ENCODE measurements at regions not wholly inside any gene's neighbourhood (a gene's known extent, or its start where the extent isn't known, plus 50 kb on each side); places are given as distances from the start of the nearest gene placed in this dataset.

DNA sequence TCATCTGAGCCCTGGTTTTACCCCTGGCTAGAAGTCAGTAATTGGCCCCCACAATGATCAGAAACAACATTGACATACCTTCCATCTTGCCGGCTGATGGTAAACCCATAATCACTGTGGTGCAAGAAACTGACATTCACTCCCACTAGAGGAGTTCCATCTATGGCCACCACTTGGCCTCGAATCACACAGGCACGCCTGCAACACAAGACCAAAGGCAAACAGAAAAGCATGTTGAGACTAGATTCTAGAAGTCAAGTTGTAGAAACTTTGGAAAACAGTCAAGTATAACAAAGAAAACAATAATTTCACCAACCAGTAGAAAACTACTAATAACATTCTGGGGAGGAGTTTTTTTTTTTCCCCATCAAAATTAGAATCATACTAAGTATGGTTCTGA, 183.4 kb downstream of the SH2D1A start (continued):
- TF ChIP-seq SREBF2 (IDR thresholded peaks at IDR 0.05; ENCODE audit: low read length), result no peak

DNA sequence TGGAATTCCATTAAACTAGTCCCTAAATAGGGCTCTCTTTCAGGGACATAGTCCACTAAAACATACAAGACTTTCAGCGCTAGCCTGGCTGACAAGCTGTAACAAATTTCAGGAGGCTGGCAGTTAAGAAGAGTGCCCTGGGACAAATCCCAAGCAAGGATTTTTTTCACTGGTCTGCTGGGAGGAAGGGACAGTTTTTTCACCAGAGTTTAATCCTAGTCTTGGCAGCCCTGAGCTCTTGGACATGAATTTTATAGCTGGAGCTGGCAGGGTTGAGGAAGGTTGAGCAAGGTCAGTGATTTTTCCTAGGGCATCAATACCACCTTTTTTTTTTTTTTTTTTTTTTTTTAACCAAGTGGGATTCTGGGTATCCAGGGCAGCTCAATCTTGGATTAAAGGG, 184.4 kb downstream of the SH2D1A start:
- Histone ChIP-seq H3K9me3 (replicated peaks; ENCODE audit: control insufficient read depth, insufficient read depth, low read length) (no peaks in the 10 kb centered on the region), H4K20me1 (ENCODE audit: control insufficient read depth, insufficient read depth) (no peaks in the 10 kb centered on the region), H3K27me3 (replicated peaks in 1 of 2; ENCODE audit: control insufficient read depth in 2 of 2, insufficient read depth in 2 of 2, low read length in 1 of 2) (peaks cover 0 to 2% of the 10 kb centered on the region in 2 experiments; a peak in 1 of 4 replicates), H3K36me3 (ENCODE audit: control insufficient read depth in 2 of 2, insufficient read depth in 2 of 2, low read length in 1 of 2) (no peaks in the 10 kb centered on the region), H3K4me1 (ENCODE audit: control insufficient read depth, insufficient read depth, low read length) (no peaks in the 10 kb centered on the region), H3K4me2 (ENCODE audit: control insufficient read depth, insufficient read depth) (no peak overlapping the region), H3K9ac (ENCODE audit: control insufficient read depth, insufficient read depth, low read length) (no peak overlapping the region), H3K4me3 (no peak overlapping the region), H2AFZ (ENCODE audit: control insufficient read depth, low read depth, low read length) (no peak overlapping the region), H3K27ac (ENCODE audit: control insufficient read depth, insufficient read depth) (no peak overlapping the region), H3K79me2 (ENCODE audit: control insufficient read depth, insufficient read depth, low read length) (no peaks in the 10 kb centered on the region)
- RAD21 ChIA-PET (ENCODE audit: unreplicated experiment), result no interaction called here
- CTCF ChIA-PET, result interaction anchor here (1.2 to 1.4 kb wide), 2 partner anchors 9 to 16 kb away, joined by 3 to 5 read pairs; no protein-coding TSS in a partner anchor
- intact Hi-C loops (cut with micrococcal nuclease; ENCODE audit: unreplicated experiment), result loop anchor here (10.0 kb wide), 1 partner anchor 206 kb away; no protein-coding TSS in a partner anchor
- SMC1A ChIA-PET (ENCODE audit: uncharacterized antibody, unreplicated experiment), result interaction anchor here (1.5 kb wide), 1 partner anchor 12 kb away, joined by 3 read pairs; no protein-coding TSS in a partner anchor
- no peak for FAIRE-seq
- ATAC-seq, result no peak
- TF ChIP-seq SMAD1 (IDR thresholded peaks at IDR 0.05; ENCODE audit: low read depth, partially characterized antibody), result no peak
- no peak for DNase-seq (ENCODE audit: low read depth, low spot score)
- POLR2A ChIA-PET, result no interaction called here
- no TSS peak for BruUV-seq (replicated peaks)
- WGBS (ENCODE audit: insufficient coverage, insufficient replicate concordance, low lambda C conversion rate, missing lambda C conversion rate), result 50% methylated on average over 1 of the region's 1 CpG
- in situ Hi-C loops (cut with MboI), result no loop called here

DNA sequence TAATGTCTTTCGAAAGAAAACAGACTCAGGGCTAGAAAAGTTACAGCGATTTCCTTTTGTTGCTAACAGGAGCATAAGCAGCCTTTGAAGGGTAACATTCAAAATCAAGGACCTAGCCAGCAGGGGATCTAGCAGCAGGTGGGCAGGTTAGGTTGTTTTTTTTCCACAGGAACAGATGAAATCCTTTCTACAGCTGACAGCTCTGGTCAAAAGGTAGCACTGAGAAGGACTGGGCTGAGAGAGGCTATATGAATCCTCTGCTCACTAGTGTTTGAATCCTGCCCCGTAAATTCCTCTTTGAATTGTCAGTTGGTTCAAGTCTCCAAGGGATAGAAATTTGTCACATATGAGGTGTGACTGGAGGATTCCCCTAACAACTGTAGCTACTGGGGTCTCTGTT, 188.2 kb downstream of the SH2D1A start:
- DNase-seq (ENCODE audit: low read depth, low spot score) (no peak), FAIRE-seq (no peak), ATAC-seq (no peak)
- H3K27ac ChIP-seq (ENCODE audit: control insufficient read depth, insufficient read depth), result no peak overlapping the region
- no peaks in the 10 kb centered on the region for H3K9me3 ChIP-seq (replicated peaks; ENCODE audit: control insufficient read depth, insufficient read depth, low read length)
- H3K36me3 ChIP-seq (ENCODE audit: control insufficient read depth in 2 of 2, insufficient read depth in 2 of 2, low read length in 1 of 2), result no peaks in the 10 kb centered on the region
- H3K9ac ChIP-seq (ENCODE audit: control insufficient read depth, insufficient read depth, low read length), result no peak overlapping the region
- CTCF ChIA-PET, result no interaction called here
- H4K20me1 ChIP-seq (ENCODE audit: control insufficient read depth, insufficient read depth), result no peaks in the 10 kb centered on the region
- RAD21 ChIA-PET (ENCODE audit: unreplicated experiment), result interaction anchor here (1.6 kb wide), 1 partner anchor 12 kb away, joined by 3 read pairs; no protein-coding TSS in a partner anchor
- H3K4me3 ChIP-seq, result no peak overlapping the region
- H3K4me2 ChIP-seq (ENCODE audit: control insufficient read depth, insufficient read depth), result no peak overlapping the region
- in situ Hi-C loops (cut with MboI) (no loop called here), intact Hi-C loops (cut with micrococcal nuclease; ENCODE audit: unreplicated experiment) (loop anchor here (10.0 kb wide), 1 partner anchor 210 kb away; no protein-coding TSS in a partner anchor)
- BruUV-seq (replicated peaks), result no TSS peak
- no peaks in the 10 kb centered on the region for H3K4me1 ChIP-seq (ENCODE audit: control insufficient read depth, insufficient read depth, low read length)
- no peak for TF ChIP-seq YY1 (IDR thresholded peaks at IDR 0.05; ENCODE audit: low read depth, low read length)
- TF ChIP-seq, protein P1, sequence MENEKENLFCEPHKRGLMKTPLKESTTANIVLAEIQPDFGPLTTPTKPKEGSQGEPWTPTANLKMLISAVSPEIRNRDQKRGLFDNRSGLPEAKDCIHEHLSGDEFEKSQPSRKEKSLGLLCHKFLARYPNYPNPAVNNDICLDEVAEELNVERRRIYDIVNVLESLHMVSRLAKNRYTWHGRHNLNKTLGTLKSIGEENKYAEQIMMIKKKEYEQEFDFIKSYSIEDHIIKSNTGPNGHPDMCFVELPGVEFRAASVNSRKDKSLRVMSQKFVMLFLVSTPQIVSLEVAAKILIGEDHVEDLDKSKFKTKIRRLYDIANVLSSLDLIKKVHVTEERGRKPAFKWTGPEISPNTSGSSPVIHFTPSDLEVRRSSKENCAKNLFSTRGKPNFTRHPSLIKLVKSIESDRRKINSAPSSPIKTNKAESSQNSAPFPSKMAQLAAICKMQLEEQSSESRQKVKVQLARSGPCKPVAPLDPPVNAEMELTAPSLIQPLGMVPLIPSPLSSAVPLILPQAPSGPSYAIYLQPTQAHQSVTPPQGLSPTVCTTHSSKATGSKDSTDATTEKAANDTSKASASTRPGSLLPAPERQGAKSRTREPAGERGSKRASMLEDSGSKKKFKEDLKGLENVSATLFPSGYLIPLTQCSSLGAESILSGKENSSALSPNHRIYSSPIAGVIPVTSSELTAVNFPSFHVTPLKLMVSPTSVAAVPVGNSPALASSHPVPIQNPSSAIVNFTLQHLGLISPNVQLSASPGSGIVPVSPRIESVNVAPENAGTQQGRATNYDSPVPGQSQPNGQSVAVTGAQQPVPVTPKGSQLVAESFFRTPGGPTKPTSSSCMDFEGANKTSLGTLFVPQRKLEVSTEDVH (IDR thresholded peaks at IDR 0.05; ENCODE audit: low read depth, partially characterized antibody), result no peak
- TF ChIP-seq GATAD2B (conservative IDR thresholded peaks at IDR 0.05; ENCODE audit: low read depth), result no peak
- TF ChIP-seq, protein P2, sequence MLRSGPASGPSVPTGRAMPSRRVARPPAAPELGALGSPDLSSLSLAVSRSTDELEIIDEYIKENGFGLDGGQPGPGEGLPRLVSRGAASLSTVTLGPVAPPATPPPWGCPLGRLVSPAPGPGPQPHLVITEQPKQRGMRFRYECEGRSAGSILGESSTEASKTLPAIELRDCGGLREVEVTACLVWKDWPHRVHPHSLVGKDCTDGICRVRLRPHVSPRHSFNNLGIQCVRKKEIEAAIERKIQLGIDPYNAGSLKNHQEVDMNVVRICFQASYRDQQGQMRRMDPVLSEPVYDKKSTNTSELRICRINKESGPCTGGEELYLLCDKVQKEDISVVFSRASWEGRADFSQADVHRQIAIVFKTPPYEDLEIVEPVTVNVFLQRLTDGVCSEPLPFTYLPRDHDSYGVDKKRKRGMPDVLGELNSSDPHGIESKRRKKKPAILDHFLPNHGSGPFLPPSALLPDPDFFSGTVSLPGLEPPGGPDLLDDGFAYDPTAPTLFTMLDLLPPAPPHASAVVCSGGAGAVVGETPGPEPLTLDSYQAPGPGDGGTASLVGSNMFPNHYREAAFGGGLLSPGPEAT (IDR thresholded peaks at IDR 0.05; ENCODE audit: low read depth), result no peak
- no peaks in the 10 kb centered on the region for H3K79me2 ChIP-seq (ENCODE audit: control insufficient read depth, insufficient read depth, low read length)
- SMC1A ChIA-PET (ENCODE audit: uncharacterized antibody, unreplicated experiment), result interaction anchor here (0.6 kb wide), 1 partner anchor 14 kb away, joined by 4 read pairs; no protein-coding TSS in a partner anchor
- WGBS (ENCODE audit: insufficient coverage, insufficient replicate concordance, low lambda C conversion rate, missing lambda C conversion rate), result 11% methylated on average over 3 of the region's 3 CpGs
- H3K27me3 ChIP-seq (replicated peaks in 1 of 2; ENCODE audit: control insufficient read depth in 2 of 2, insufficient read depth in 2 of 2, low read length in 1 of 2), result peaks cover 0 to 2% of the 10 kb centered on the region in 2 experiments; a peak in 1 of 4 replicates
- H2AFZ ChIP-seq (ENCODE audit: control insufficient read depth, low read depth, low read length), result no peak overlapping the region
- POLR2A ChIA-PET, result no interaction called here
